CD4-positive, alpha-beta T cell (primary cell): ENCODE measurements at regions not wholly inside any gene's neighbourhood (a gene's known extent, or its start where the extent isn't known, plus 50 kb on each side); places are given as distances from the start of the nearest gene placed in this dataset.

Experiments
- ATAC-seq: fragments of 200-7000 bp; cut with Tn5 transposase; one replicate; pipeline ENCODE4 v1.10.0; 2022; ENCODE audit warnings: mild to moderate bottlenecking; ENCODE audit not compliant: poor library complexity
- CTCF ChIA-PET: fragments of 350-600 bp; sonication (Branson Sonifier 250); formaldehyde crosslinking; loops from one replicate; lab custom pipeline; 2021; ENCODE audit warnings: antibody characterized with exemption, inconsistent platforms; lab: Charles Lee
- POLR2A ChIA-PET: fragments of 350-600 bp; sonication (Branson Sonifier 250); formaldehyde crosslinking; loops from one replicate; lab custom pipeline; 2021; ENCODE audit warnings: antibody characterized with exemption, inconsistent platforms; lab: Charles Lee
- DNase-seq, 14 experiments: peaks; one replicate each; pipeline ENCODE4 v3.0.0-alpha.2; 2013 to 2020; ENCODE audit warnings: mixed read lengths in 2 of 14
- H3K27ac ChIP-seq, 2 donors: one replicate each; pipeline versions ENCODE4 v1.5.1 to v1.7.0; 2013; ENCODE audit warnings: low read length in 2 of 2, low read depth in 1 of 2, mild to moderate bottlenecking in 1 of 2
- H3K27me3 ChIP-seq, 2 experiments: 1 replicate in 1 of 2; 2 replicates in 1 of 2; pipeline versions ENCODE4 v1.6.1 to v1.7.0; 2013; ENCODE audit warnings: low read length in 2 of 2, control low read depth in 1 of 2, mild to moderate bottlenecking in 1 of 2, moderate library complexity in 1 of 2; ENCODE audit not compliant: insufficient read depth in 2 of 2, control insufficient read depth in 1 of 2
- H3K36me3 ChIP-seq: one replicate; pipeline ENCODE4 v1.6.1; 2013; ENCODE audit warnings: low read length, control low read depth; ENCODE audit not compliant: insufficient read depth
- H3K4me1 ChIP-seq: one replicate; pipeline ENCODE4 v1.6.1; 2013; ENCODE audit warnings: low read length, control low read depth; ENCODE audit not compliant: insufficient read depth
- H3K4me3 ChIP-seq: one replicate; pipeline ENCODE4 v1.5.1; 2013; ENCODE audit warnings: mild to moderate bottlenecking, low read length, moderate library complexity
- H3K9me3 ChIP-seq, 2 experiments: 1 replicate in 1 of 2; 2 replicates in 1 of 2; pipeline versions ENCODE4 v1.6.1 to v1.7.0; 2013; ENCODE audit warnings: low read length in 2 of 2, mild to moderate bottlenecking in 2 of 2, control low read depth in 1 of 2, moderate library complexity in 1 of 2; ENCODE audit not compliant: control insufficient read depth in 1 of 2, insufficient read depth in 1 of 2
- H3K27ac Mint-ChIP-seq: one replicate; pipeline ENCODE4 v1.8.0; 2020; ENCODE audit warnings: mixed read lengths
- H3K27me3 Mint-ChIP-seq: one replicate; pipeline ENCODE4 v1.8.0; 2021; ENCODE audit warnings: mixed read lengths
- H3K36me3 Mint-ChIP-seq: one replicate; pipeline ENCODE4 v1.8.0; 2021; ENCODE audit warnings: low read depth, mixed read lengths
- H3K4me1 Mint-ChIP-seq: one replicate; pipeline ENCODE4 v1.8.0; 2021; ENCODE audit warnings: low read depth, mixed read lengths
- H3K4me3 Mint-ChIP-seq: one replicate; pipeline ENCODE4 v1.8.0; 2020; ENCODE audit warnings: mild to moderate bottlenecking, mixed read lengths
- H3K9me3 Mint-ChIP-seq: one replicate; pipeline ENCODE4 v1.8.0; 2020; ENCODE audit warnings: mixed read lengths
- CTCF ChIP-seq: fragments of 200-600 bp; IDR thresholded peaks from one replicate; pipeline ENCODE4 v1.8.0; 2022; ENCODE audit warnings: antibody characterized with exemption, mild to moderate bottlenecking
- intact Hi-C, 2 experiments: fragments of 100-400 bp; cut with DNase I in 1 of 2; cut with micrococcal nuclease in 1 of 2; formaldehyde crosslinking; loops; one replicate each; pipeline versions ENCODE4 v1.15.1 to v1.9.0; 2023 to 2025; cut with DNase I, micrococcal nuclease

- ChIA-PET CTCF (no interaction called here), POLR2A (no interaction called here)
- Mint-ChIP-seq H3K9me3 (no peaks in the 10 kb centered on the region), H3K27me3 (no peaks in the 10 kb centered on the region), H3K4me1 (no peaks in the 10 kb centered on the region), H3K36me3 (no peaks in the 10 kb centered on the region), H3K27ac (no peak overlapping the region), H3K4me3 (no peak overlapping the region)
- Histone ChIP-seq H3K4me1 (no peaks in the 10 kb centered on the region), H3K9me3 (no peaks in the 10 kb centered on the region), H3K27me3 (no peaks in the 10 kb centered on the region), H3K4me3 (no peak overlapping the region), H3K36me3 (no peaks in the 10 kb centered on the region), H3K27ac (no peak overlapping the region)
- intact Hi-C loops = no loop called here
- no peak for ATAC-seq
- no peak for TF ChIP-seq CTCF
- DNase-seq = no peak
These were observed 166.7 kb upstream of the BET1 start for GRCh38 chr7:94170836-94171235.

GRCh38 chr7:94173436-94173835 lies 169.3 kb upstream of the BET1 start:
- no peaks in the 10 kb centered on the region for H3K9me3 Mint-ChIP-seq
- intact Hi-C loops = no loop called here
- no peak overlapping the region for H3K27ac Mint-ChIP-seq
- ChIA-PET CTCF (no interaction called here), POLR2A (no interaction called here)
- Histone ChIP-seq H3K27me3 (no peaks in the 10 kb centered on the region), H3K9me3 (no peaks in the 10 kb centered on the region), H3K36me3 (no peaks in the 10 kb centered on the region), H3K4me1 (no peaks in the 10 kb centered on the region), H3K4me3 (no peak overlapping the region), H3K27ac (no peak overlapping the region)
- ATAC-seq = no peak
- no peaks in the 10 kb centered on the region for H3K27me3 Mint-ChIP-seq
- H3K4me1 Mint-ChIP-seq = no peaks in the 10 kb centered on the region
- H3K36me3 Mint-ChIP-seq = no peaks in the 10 kb centered on the region
- TF ChIP-seq CTCF = no peak
- DNase-seq = no peak
- no peak overlapping the region for H3K4me3 Mint-ChIP-seq

- intact Hi-C loops = no loop called here
- ATAC-seq (no peak), DNase-seq (no peak)
- no peak for TF ChIP-seq CTCF
- Mint-ChIP-seq H3K27ac (no peak overlapping the region), H3K27me3 (no peaks in the 10 kb centered on the region), H3K36me3 (no peaks in the 10 kb centered on the region), H3K4me1 (no peaks in the 10 kb centered on the region), H3K9me3 (no peaks in the 10 kb centered on the region), H3K4me3 (no peak overlapping the region)
- no peaks in the 10 kb centered on the region for H3K36me3 ChIP-seq
- no peak overlapping the region for H3K27ac ChIP-seq
- no peak overlapping the region for H3K4me3 ChIP-seq
- ChIA-PET CTCF (no interaction called here), POLR2A (no interaction called here)
- no peaks in the 10 kb centered on the region for H3K4me1 ChIP-seq
- H3K9me3 ChIP-seq = no peaks in the 10 kb centered on the region
- H3K27me3 ChIP-seq = no peaks in the 10 kb centered on the region
These were observed 170.2 kb upstream of the BET1 start for GRCh38 chr7:94174375-94174774.
